Germinal center (tissue), 1 donor: ENCODE measurements at regions not wholly inside any gene's neighbourhood (a gene's known extent, or its start where the extent isn't known, plus 50 kb on each side); places are given as distances from the start of the nearest gene placed in this dataset.

Source experiments
- DNase-seq: peaks from one replicate; pipeline ENCODE4 v3.0.0; 2012; ENCODE audit warnings: mixed read lengths, low spot score

DNA sequence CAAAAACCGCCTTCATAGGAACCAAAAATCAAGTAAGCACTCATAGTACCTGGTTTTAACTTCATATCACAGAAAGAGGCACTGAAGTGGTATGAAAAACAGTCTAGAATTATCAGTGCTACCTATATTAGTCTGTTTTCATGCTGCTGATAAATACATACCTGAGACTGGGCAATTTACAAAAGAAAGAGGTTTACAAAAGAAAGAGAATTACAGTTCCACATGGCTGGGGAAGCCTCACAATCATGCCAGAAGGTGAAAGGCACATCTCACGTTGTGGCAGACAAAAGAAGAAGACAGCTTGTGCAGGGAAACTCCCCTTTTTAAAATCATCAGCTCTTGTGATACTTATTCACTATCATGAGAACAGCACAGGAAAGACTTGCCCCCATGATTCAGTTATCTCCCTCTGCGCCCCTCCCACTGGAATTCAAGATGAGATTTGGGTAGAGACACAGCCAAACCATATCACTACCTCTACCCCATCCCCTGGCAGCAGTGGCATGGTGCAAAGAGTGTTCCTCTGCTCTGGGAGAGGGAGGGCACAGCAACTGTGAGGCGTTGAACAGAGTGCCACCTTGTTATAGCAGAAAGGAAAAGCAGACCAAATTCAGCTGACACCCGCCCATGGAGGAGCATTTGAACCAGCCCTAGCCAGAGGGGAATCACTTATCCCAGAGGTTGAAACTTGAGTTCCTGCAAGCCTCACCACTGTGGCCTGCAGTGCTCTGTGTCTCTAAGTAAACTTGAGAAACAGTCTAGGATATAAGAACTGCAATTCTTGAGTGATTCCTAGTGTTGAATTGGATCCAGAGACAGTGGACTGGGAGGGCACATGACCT lies 61.9 kb upstream of the PTPRZ1 start:
- DNase-seq, result no peak

GRCh38 chr7:121807078-121807477 lies 65.9 kb upstream of the PTPRZ1 start:
- DNase-seq, result no peak

DNA sequence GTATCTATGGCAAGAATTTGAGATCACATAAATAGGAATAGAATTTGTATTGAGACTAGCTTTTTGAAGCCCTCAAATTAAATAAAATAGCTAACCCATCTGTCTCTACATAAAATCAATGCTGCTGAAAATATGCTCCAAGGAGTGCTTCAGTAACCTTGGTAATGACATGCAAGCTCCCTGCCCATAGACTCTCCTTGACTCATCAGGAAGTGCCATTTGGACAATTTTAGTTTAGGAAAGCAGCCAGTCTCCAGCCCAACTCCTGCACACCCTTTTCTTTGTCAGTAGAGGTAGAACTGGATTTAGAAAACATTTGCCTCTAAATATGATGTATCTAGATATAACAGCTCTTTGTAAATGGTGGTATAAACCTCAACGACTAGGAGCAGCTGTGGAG lies 69.9 kb upstream of the PTPRZ1 start:
- no peak for DNase-seq

- no peak for DNase-seq
These were observed 71.9 kb upstream of the PTPRZ1 start for GRCh38 chr7:121800916-121801675.

GRCh38 chr7:121798896-121799295 lies 74.1 kb upstream of the PTPRZ1 start:
- no peak for DNase-seq

DNA sequence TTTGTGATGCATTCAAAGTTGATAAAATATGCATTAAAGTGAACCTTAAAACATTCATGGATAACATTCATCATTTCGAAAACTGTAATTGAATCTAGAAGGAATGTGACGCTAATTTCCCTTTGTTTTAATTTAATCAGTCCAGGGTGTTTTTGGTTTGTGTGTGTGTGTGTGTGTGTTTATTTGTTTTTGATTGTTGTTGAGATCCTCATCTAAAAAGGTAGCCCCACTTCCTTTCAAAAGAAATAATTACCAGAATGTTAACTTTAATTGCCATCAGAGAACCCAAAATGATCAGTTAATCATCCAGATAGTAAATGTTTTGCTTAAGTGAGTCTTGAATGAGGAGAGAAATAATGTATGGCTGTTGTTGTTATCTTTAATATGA lies 74.5 kb upstream of the PTPRZ1 start:
- no peak for DNase-seq

DNA sequence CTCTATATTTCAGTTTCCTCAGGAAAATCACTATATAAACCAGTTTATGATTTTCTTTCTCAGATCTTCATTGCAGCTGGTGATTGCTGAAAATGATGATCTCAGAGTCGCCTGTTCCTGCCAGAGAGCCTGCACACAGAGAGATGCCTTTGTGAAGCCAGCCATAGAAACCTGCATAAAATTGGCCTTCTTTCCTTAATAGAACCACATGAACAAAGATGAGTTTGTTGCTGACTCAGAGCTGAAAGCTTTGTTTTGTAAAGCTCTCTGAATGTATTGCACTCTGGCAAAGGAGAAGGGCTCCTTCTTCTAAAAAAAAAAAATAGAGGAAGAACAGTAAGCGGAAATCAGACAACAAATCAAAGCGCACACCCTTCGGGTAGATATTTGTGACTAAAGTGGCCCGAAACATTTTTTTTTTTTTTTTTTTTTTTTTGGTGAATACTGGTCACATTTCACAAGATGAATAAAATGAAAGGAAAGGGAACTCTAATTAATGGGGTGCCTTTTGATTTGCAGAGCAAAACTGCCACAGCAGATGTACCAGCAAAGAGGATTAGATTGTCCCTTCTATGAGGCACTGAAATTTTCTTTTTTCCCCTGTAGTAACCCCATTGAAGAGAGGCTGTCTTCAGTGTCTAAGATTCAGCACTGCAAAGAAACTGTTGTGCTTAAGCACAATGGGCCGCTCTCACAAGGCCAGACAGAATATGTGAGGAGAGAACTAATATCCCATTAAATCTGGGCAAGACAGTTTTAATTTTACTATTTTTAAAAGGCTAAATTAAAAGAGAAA lies 75.1 kb upstream of the PTPRZ1 start:
- no peak for DNase-seq

DNA sequence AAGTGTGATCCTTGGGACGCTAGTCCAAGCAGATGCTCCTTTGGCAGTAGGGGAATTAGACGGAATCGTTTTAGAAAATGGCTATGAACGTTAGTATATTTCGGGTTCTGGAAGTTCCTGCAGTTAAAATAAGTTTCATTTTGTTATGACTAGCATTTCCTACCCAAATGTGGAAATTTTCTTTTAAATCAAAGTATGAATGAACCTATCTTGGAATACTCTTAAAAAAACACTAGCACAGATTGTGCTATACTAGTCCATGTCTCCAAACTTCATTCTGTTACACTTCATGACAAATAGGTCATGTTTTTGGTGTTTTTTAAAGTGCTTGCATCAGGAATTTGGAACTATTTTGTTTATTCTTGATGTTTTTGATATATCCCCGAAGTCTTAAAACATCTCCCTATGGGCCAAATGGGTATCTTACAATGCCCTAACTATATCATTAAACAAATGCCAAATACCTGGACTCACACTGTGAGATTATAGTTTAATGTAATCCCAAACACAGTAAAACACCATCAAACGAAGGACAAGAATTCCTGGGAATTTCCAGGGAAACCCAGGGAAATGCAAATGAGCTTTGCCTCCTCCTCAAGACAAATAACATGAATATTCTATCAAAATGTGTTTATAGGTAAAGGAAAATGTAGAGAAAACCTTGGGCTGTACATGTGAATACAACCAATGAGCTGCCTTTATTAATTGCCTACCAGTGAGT lies 75.9 kb upstream of the PTPRZ1 start:
- no peak for DNase-seq

DNA sequence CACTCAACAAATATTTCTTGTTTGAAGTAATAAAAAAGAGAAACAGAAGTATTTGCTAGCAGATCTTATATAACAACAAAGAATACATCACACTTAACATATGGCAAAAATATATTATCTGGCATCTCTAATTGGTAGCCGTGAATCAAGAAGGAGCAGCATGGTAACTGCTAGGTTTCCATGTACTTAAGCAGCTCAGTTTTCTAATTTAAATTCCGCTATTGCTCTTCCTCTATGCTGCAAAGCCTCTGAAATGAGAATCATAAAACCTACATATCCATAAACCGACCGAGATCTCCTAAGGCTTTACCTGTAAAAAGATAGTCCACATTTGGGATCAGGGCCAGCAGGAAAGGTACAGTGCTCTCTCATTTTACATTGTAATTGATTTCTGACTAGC lies 76.6 kb upstream of the PTPRZ1 start:
- DNase-seq, result no peak

GRCh38 chr7:121795736-121796135 lies 77.2 kb upstream of the PTPRZ1 start:
- no peak for DNase-seq

DNA sequence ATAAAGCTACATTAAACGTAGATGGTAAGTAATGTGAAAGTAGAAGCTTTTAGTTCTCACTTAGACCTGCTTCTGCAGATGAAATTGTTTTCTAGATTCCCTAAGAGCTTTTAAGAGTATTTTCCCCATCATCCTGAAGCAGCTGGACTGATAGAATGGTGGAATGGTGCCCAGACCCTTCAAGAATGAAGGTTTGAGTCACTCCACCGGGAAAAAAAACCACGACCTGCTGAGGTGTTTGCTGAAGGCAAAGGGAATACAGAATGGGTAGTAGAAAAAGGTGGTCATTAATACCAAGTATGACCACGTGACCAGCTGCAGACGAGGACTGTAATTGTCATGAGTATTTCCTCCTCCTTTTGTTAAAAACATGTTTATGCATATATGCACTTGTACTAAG lies 79.2 kb upstream of the PTPRZ1 start:
- no peak for DNase-seq

DNA sequence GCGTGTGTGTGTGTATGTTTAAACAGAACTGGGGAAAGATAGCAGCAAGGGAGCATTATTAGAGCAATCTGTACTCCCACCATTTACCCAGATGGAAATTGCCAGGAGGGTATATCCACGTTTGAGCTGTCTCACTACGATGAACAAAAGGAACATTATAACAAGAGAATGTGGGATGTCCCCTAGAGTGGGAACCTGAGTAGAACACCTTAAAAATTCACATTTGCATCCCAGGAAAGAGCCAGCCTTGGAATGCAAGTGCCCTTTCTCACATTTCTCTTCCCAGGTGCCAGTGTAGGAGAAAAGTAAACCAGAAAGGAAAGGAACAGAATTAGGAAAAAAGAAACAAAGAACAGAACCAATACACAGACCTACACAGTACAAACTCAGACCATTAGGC lies 95.3 kb upstream of the PTPRZ1 start:
- DNase-seq, result no peak

DNA sequence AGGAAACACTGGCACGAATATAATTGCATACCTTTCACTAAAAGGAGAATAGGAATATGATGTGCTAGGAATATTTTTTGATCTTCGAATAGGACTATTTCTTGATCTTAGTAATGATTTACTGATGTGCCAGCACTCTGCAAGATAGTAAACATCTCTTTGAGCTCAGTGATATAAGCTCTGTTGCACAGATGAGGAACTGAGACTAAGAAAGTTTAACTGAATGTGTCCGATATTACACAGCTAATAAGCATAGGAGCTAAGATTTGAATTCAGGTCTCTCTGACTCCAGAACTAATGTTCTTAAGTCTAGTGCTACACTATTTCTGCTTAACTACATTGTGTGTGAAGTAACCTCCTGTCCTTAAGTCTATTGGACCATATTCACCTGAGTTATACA lies 98.4 kb upstream of the PTPRZ1 start:
- no peak for DNase-seq

- DNase-seq, result no peak
These were observed 106.3 kb upstream of the PTPRZ1 start for GRCh38 chr7:121766676-121767075.

- DNase-seq, result no peak
These were observed 111.6 kb upstream of the PTPRZ1 start for GRCh38 chr7:121761399-121761798.

DNA sequence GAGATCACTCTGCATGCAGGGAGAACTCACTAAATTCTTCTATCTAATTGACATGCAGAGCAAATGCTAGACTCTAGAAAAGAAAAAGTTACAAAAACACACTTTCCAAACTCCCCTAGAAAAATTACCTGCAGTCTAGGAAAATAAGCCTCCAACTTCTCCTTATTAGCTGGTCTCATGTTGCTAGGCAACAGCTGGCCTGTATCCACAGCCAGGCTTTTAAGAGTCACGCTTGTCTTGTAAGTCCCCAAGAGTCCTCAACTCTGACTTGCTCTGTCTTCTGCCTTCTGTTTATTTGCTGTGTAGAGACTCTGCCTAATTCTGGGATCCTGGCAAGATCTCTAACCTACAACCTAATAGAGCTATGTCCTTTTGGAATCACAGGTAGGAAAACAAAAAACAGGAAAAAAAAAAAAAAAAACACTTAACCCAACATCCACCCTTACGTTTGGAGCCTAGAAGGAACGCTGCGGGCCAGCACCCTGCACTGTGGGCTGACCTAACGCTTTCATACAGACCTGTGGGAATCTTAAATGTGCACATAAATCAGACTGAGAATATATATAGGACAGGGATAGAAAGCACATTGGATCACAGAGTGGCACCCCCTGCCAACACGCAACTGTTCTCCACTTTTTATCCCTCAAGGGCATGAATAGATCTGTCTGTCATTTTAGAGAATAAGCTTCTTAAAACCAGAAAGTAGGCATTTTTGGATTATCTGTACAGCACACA lies 117.0 kb upstream of the PTPRZ1 start:
- no peak for DNase-seq

- DNase-seq, result no peak
These were observed 117.7 kb upstream of the PTPRZ1 start for GRCh38 chr7:121755286-121755685.

GRCh38 chr7:121753944-121754343 lies 119.0 kb upstream of the PTPRZ1 start:
- DNase-seq, result no peak

DNA sequence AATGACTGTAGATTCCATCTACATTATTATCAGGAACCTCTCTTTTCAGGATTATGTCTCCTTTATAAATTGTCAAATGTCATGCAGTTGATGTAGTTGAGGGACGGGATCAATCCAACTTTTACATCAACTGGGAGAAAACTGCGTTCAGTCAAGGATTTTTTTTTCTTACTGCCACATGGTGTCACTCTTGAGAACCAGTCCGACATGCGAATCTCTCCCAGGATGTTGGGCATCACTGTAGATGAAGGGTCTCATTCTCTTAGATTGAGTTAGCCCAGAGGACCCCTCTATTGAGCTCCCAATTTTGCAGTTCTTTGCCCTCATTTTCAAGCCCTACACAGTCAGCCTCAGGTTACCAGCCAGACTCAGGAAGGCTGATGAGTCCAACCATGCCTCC lies 120.3 kb upstream of the PTPRZ1 start:
- DNase-seq, result no peak

DNA sequence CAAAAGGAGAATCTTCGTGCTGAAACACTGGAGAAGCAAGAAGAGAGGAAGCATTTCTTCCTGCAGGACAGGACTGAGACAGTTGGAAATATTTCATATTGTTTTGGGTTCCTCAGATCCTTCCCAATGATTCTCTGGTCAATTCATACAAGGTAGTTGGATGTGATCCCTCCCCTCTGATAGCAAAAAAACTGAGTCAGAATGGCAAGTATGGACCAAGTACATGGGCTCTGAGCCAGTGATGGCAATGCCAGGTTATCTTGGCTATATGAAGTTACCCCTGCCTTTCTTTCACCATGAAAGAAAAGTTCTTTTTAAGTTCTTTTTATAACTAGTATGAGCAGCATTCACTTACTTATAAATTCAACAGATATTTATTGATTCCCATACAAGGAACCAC lies 124.4 kb upstream of the PTPRZ1 start:
- no peak for DNase-seq

DNA sequence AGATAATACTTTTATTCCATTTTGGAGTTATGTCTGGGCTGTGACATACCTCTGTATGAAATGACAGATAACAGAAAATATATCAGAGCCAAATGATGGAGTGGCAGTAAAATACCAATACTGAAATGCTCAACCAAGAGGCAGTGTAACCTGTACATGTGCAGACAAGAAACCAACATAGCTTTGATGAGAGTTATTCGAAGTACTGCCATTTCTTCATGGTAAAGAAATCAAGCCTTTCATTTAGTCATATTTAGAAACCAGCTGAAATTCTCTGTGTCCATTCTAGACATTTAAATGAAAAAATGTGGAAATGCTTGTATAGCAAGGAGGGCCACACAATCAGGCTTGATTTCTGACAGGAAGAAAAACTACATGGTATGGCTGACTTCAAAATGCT lies 127.1 kb upstream of the PTPRZ1 start:
- no peak for DNase-seq
